Endodermal cell (in vitro differentiated cells): ENCODE measurements at regions not wholly inside any gene's neighbourhood (a gene's known extent, or its start where the extent isn't known, plus 50 kb on each side); places are given as distances from the start of the nearest gene placed in this dataset.

Source experiments
- DNase-seq: peaks from one replicate; pipeline ENCODE4 v3.0.0-alpha.2; 2017
- H3K27ac ChIP-seq: 2 replicates; pipeline ENCODE4 v1.5.1; 2013; ENCODE audit warnings: mild to moderate bottlenecking, low read depth, low read length, moderate library complexity
- H3K27me3 ChIP-seq: 2 replicates; pipeline ENCODE4 v1.6.1; 2013; ENCODE audit warnings: mild to moderate bottlenecking, low read length, moderate library complexity; ENCODE audit not compliant: insufficient read depth, control insufficient read depth, poor library complexity, severe bottlenecking
- H3K36me3 ChIP-seq: 2 replicates; pipeline ENCODE4 v1.7.0; 2013; ENCODE audit warnings: mild to moderate bottlenecking, low read length, moderate library complexity; ENCODE audit not compliant: control insufficient read depth, insufficient read depth
- H3K4me1 ChIP-seq: one replicate; pipeline ENCODE4 v1.7.0; 2013; ENCODE audit warnings: low read length; ENCODE audit not compliant: control insufficient read depth, insufficient read depth
- H3K4me3 ChIP-seq: 2 replicates; pipeline ENCODE4 v1.5.1; 2013; ENCODE audit warnings: mild to moderate bottlenecking, low read length, moderate library complexity
- H3K9ac ChIP-seq: 2 replicates; pipeline ENCODE4 v1.6.1; 2013; ENCODE audit warnings: mild to moderate bottlenecking, low read length, moderate library complexity; ENCODE audit not compliant: poor library complexity, severe bottlenecking; ENCODE audit errors: extremely low read depth
- H3K9me3 ChIP-seq: 2 replicates; pipeline ENCODE4 v1.6.1; 2013; ENCODE audit warnings: mild to moderate bottlenecking, low read length, moderate library complexity; ENCODE audit not compliant: control insufficient read depth
- H3K27ac Mint-ChIP-seq: 2 replicates; pipeline ENCODE4 v1.8.0; 2020; ENCODE audit warnings: mixed read lengths
- H3K27me3 Mint-ChIP-seq: 2 replicates; pipeline ENCODE4 v1.8.0; 2021; ENCODE audit warnings: mild to moderate bottlenecking, mixed read lengths; ENCODE audit not compliant: insufficient read depth
- H3K36me3 Mint-ChIP-seq: 2 replicates; pipeline ENCODE4 v1.8.0; 2020; ENCODE audit warnings: low read depth, mixed read lengths
- H3K4me1 Mint-ChIP-seq: 2 replicates; pipeline ENCODE4 v1.8.0; 2020; ENCODE audit warnings: mixed read lengths
- H3K4me3 Mint-ChIP-seq: 2 replicates; pipeline ENCODE4 v1.8.0; 2020; ENCODE audit warnings: mild to moderate bottlenecking, moderate library complexity, mixed read lengths
- H3K9me3 Mint-ChIP-seq: 2 replicates; pipeline ENCODE4 v1.8.0; 2020; ENCODE audit warnings: mild to moderate bottlenecking, mixed read lengths
- CTCF ChIP-seq: fragments of 200-600 bp; sonication (generic); conservative IDR thresholded peaks from 2 replicates; pipeline ENCODE4 v1.5.0; 2021; ENCODE audit warnings: antibody characterized with exemption, mild to moderate bottlenecking
- WGBS, 2 experiments: methylation state at CpG; one replicate each; pipeline versions ENCODE4 v1.1.5 to v1.1.7; 2013; ENCODE audit warnings: missing lambda C conversion rate in 2 of 2, mixed read lengths in 1 of 2; ENCODE audit not compliant: insufficient coverage in 1 of 2, insufficient read length in 1 of 2; 5-methylcytosine and 5-hydroxymethylcytosine counted together

DNA sequence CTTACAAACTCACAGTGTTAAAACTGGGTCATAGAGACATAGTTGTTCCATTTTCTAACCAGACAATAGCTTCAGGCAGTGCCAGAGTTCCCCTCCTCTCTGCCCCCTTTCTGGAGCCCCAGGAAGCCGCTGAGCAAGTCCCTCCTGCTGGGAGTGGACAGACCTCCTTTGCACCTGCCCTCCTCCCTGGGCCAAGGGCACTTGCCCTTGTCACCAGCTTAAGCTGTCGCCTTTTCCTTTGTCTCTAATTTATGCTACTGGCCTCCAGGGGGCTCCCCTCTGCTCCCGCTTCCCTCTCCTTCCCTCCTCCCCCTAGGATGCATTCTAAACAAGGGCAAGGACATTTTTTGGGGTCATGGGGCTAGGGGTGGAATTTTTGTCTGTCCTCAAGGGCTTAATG, 182.4 kb downstream of the MIS18A start:
- H3K9ac ChIP-seq: no peak overlapping the region
- H3K36me3 ChIP-seq: no peaks in the 10 kb centered on the region
- no peak overlapping the region for H3K27ac ChIP-seq
- no peaks in the 10 kb centered on the region for H3K9me3 ChIP-seq
- H3K4me1 ChIP-seq: no peaks in the 10 kb centered on the region
- peaks cover 6% of the 10 kb centered on the region for H3K27me3 Mint-ChIP-seq
- H3K36me3 Mint-ChIP-seq: no peaks in the 10 kb centered on the region
- H3K4me1 Mint-ChIP-seq: peaks cover 29% of the 10 kb centered on the region
- H3K4me3 ChIP-seq: no peak overlapping the region
- peak; percentile 85 for TF ChIP-seq CTCF
- H3K4me3 Mint-ChIP-seq: no peak overlapping the region
- no peaks in the 10 kb centered on the region for H3K9me3 Mint-ChIP-seq
- no peak overlapping the region for H3K27ac Mint-ChIP-seq
- no peaks in the 10 kb centered on the region for H3K27me3 ChIP-seq
- WGBS, 2 experiments: 10% methylated on average over 3 of the region's 3 CpGs; no CpG with 5 or more reads in 1 of the 2 experiments
- DNase-seq: peak; percentile 85

DNA sequence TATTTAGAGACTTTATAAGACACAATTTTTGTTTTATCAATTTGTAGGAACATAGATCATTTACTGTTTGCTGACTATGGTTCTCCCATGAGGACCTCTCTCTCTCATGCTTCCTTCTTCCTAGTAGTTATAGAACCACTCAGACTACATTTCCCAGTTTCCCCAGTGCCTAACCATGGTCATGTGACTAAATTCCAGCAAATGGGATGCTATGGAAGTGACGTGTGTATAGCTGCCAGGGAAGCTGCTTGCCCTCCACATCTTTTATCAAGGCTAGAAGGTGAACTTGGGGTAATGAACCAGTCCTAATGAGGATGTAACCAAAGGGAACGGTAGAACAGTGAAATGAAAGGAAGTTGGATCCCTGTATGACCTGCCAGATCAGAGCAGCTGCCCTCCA, 184.0 kb downstream of the MIS18A start:
- H3K27me3 Mint-ChIP-seq: peaks cover 6% of the 10 kb centered on the region
- Histone ChIP-seq H3K9me3 (no peaks in the 10 kb centered on the region), H3K36me3 (no peaks in the 10 kb centered on the region), H3K9ac (no peak overlapping the region), H3K27me3 (no peaks in the 10 kb centered on the region), H3K27ac (no peak overlapping the region), H3K4me1 (no peaks in the 10 kb centered on the region), H3K4me3 (no peak overlapping the region)
- DNase-seq: peak; percentile 56
- H3K4me3 Mint-ChIP-seq: no peak overlapping the region
- H3K27ac Mint-ChIP-seq: no peak overlapping the region
- 81 to 89% methylated on average over 2 of the region's 2 CpGs for WGBS, 2 experiments
- TF ChIP-seq CTCF: no peak
- H3K9me3 Mint-ChIP-seq: no peaks in the 10 kb centered on the region
- H3K4me1 Mint-ChIP-seq: peaks cover 19% of the 10 kb centered on the region
- H3K36me3 Mint-ChIP-seq: no peaks in the 10 kb centered on the region

DNA sequence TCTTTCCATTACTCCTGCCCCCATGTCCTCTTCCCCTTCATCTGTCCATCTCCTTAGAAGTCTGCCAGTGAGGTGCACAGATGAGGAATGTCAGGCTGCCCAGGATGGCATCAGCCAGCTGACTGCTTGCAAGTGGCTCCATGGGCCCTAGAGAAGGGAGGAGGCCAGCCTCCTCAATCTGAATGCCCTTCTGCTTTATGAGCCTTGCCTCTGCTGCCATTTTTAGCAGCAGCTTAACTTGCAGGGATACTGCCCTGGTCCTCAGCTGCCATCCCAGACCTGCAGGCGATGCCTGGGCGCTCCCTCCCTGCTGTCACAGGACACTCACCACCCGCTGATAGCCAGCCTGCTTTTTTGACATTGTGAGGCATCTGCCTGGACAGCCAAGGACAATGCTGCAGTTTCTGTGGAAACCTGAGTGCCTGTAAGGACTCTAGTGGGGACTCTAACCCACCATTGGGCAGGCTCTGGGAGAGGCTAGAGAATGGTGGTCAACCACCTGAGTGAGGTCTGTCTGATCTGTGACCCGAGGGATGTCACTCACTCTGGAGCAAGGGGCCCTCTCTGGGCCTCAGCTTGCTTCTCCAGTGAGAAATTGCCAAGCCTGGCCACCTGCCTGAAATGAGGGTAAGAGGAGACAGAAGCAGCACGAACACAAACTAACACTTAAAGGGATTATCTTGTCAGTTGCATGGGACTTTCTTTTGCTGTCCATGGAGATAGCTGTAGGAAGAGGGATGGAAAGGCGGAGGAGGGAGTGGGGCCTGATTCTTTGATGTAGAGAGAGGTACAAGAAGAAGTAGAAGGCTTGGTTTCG, 185.0 kb downstream of the MIS18A start:
- no peak for TF ChIP-seq CTCF
- no peak overlapping the region for H3K4me3 ChIP-seq
- no peak overlapping the region for H3K4me3 Mint-ChIP-seq
- 84% methylated on average over 4 to 7 of the region's 7 CpGs for whole genome bisulfite sequencing, 2 experiments
- H3K4me1 Mint-ChIP-seq: peaks cover 13% of the 10 kb centered on the region
- no peak overlapping the region for H3K9ac ChIP-seq
- no peaks in the 10 kb centered on the region for H3K9me3 ChIP-seq
- H3K4me1 ChIP-seq: no peaks in the 10 kb centered on the region
- H3K9me3 Mint-ChIP-seq: no peaks in the 10 kb centered on the region
- H3K36me3 ChIP-seq: no peaks in the 10 kb centered on the region
- H3K27ac Mint-ChIP-seq: no peak overlapping the region
- no peaks in the 10 kb centered on the region for H3K36me3 Mint-ChIP-seq
- H3K27ac ChIP-seq: no peak overlapping the region
- H3K27me3 Mint-ChIP-seq: peaks cover 6% of the 10 kb centered on the region
- H3K27me3 ChIP-seq: no peaks in the 10 kb centered on the region
- no peak for DNase-seq
